AG09319 (cell line): ENCODE measurements at regions not wholly inside any gene's neighbourhood (a gene's known extent, or its start where the extent isn't known, plus 50 kb on each side); places are given as distances from the start of the nearest gene placed in this dataset.
A peak's percentile ranks its signal among the peaks of the same experiment; 100 is the strongest.

ENCODE experiments used
- DNase-seq: peaks from one replicate; pipeline ENCODE4 v3.0.0-alpha.2; 2010; ENCODE audit warnings: low read depth; ENCODE audit errors: extremely low read depth
- TF ChIP-seq, protein P1 (sequence below): IDR thresholded peaks from 2 replicates; pipeline ENCODE4 v1.5.1; 2011; ENCODE audit warnings: low read depth, mild to moderate bottlenecking, inconsistent platforms, low read length, moderate library complexity

- DNase-seq = no peak
- TF ChIP-seq, protein P1, sequence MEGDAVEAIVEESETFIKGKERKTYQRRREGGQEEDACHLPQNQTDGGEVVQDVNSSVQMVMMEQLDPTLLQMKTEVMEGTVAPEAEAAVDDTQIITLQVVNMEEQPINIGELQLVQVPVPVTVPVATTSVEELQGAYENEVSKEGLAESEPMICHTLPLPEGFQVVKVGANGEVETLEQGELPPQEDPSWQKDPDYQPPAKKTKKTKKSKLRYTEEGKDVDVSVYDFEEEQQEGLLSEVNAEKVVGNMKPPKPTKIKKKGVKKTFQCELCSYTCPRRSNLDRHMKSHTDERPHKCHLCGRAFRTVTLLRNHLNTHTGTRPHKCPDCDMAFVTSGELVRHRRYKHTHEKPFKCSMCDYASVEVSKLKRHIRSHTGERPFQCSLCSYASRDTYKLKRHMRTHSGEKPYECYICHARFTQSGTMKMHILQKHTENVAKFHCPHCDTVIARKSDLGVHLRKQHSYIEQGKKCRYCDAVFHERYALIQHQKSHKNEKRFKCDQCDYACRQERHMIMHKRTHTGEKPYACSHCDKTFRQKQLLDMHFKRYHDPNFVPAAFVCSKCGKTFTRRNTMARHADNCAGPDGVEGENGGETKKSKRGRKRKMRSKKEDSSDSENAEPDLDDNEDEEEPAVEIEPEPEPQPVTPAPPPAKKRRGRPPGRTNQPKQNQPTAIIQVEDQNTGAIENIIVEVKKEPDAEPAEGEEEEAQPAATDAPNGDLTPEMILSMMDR = no peak
These were observed 165.6 kb downstream of the DLEU7 start for GRCh38 chr13:50677687-50678463.

- TF ChIP-seq, protein P1 = no peak
- peak; percentile 35 for DNase-seq
These were observed 164.9 kb downstream of the DLEU7 start for GRCh38 chr13:50678464-50679162.

DNA sequence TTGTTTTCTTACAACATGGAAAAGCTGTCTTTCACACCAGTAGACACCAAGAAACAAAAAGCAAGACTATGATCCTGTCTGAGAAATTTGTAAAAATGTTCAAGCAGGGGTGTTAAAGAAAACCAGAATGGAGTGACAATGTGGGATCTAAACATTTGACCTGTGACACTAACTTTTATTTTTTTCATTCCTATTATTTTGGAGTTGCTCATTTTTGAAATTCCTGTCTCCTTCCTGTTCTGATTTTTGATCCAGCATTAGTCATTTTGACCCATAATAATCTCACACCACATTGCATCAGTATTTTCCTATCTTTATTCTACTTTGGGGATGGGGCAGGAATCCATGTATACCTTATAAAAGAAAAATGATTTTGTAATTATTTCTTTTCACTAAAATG is 164.2 kb downstream of the DLEU7 start:
- TF ChIP-seq, protein P1 = no peak

GRCh38 chr13:50682002-50682401 is 161.5 kb downstream of the DLEU7 start:
- TF ChIP-seq, protein P1 = no peak
- no peak for DNase-seq

More for the DNA sequence above, 164.2 kb downstream of the DLEU7 start:
- DNase-seq = no peak

DNA sequence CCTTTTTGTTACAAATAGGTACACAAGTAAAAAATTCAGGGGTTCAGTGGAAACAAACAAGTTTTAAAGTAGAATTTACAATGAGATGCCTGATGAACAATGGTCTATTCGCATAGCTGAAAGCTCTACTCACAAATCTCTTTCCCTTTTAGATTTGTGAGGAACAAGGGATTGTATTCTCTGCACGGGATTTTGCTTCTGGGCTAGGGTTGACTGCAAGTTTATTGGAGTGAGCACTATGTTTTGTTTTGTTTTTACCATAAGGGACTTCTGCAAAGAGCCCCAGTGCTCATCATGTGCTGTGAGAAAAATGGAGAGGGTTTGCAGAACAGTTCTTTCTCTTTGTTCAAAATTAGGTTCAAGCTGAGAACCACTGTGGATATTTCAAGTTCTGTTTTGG is 160.5 kb downstream of the DLEU7 start:
- DNase-seq = no peak
- TF ChIP-seq, protein P1 = no peak

DNA sequence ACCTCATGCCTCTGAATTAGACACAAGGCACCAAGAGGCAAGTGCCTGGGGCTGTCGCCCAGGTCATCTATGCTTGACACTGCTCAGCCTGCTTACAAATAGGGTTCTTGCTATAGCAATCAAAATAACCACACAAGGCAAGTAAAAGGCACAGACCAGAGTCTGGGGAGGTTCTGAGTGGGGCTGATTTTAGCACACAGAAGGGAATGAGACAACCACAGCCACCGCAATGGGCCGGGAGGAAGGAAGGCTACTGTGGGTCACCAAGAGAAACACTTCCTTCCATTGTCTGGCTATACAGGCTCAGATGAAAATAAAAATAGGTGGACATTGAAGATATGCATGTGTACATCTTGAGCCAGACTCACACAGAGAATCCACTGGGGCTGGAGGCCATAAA is 159.1 kb downstream of the DLEU7 start:
- TF ChIP-seq, protein P1 = no peak
- no peak for DNase-seq

GRCh38 chr13:50685491-50685890 is 158.0 kb downstream of the DLEU7 start:
- TF ChIP-seq, protein P1 = no peak
- DNase-seq = no peak
